ENCODE measurements at regions not wholly inside any gene's neighbourhood (a gene's known extent, or its start where the extent isn't known, plus 50 kb on each side); places are given as distances from the start of the nearest gene placed in this dataset.

DNA sequence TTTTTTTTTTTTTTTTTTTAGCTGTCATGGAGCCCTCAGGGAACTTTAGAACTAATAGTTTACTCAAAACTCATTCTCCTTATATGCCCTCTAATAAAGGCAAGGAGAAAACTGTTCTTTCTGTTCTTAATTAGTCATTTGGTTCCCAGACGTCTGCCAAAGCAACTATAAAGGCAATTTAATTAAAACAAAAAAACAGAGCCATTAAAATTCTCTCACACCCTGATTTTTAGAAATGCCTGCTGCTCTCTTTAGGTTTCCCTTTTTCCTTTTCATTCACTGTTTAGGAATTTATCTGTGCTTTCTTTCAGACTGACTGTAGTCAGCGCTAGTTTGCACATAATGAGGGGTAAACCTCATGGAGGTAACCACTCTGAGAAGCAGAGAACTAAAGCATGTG is 463.6 kb upstream of the THRB start:
- WGBS, 2 donors, result 49 to 62% methylated on average over 2 of the region's 2 CpGs
- Histone ChIP-seq H3K36me3 (ENCODE audit: low read depth, missing control alignments) (no peaks in the 10 kb centered on the region), H3K4me3 (no peak overlapping the region), H3K27ac (no peak overlapping the region), H3K9me3 (no peaks in the 10 kb centered on the region), H3K27me3 (no peaks in the 10 kb centered on the region), H3K4me1 (no peaks in the 10 kb centered on the region)
- intact Hi-C loops (cut with DNase I; ENCODE audit: low total_unique reads), result no loop called here
- no peak for DNase-seq
- TF ChIP-seq POLR2A (IDR thresholded peaks at IDR 0.05), result no peak
- TF ChIP-seq, protein P1, sequence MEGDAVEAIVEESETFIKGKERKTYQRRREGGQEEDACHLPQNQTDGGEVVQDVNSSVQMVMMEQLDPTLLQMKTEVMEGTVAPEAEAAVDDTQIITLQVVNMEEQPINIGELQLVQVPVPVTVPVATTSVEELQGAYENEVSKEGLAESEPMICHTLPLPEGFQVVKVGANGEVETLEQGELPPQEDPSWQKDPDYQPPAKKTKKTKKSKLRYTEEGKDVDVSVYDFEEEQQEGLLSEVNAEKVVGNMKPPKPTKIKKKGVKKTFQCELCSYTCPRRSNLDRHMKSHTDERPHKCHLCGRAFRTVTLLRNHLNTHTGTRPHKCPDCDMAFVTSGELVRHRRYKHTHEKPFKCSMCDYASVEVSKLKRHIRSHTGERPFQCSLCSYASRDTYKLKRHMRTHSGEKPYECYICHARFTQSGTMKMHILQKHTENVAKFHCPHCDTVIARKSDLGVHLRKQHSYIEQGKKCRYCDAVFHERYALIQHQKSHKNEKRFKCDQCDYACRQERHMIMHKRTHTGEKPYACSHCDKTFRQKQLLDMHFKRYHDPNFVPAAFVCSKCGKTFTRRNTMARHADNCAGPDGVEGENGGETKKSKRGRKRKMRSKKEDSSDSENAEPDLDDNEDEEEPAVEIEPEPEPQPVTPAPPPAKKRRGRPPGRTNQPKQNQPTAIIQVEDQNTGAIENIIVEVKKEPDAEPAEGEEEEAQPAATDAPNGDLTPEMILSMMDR (IDR thresholded peaks at IDR 0.05), result no peak

GRCh38 chr3:24958910-24959447 is 464.3 kb upstream of the THRB start:
- intact Hi-C loops (cut with DNase I; ENCODE audit: low total_unique reads), result no loop called here
- Histone ChIP-seq H3K27ac (no peak overlapping the region), H3K4me3 (no peak overlapping the region), H3K9me3 (no peaks in the 10 kb centered on the region), H3K27me3 (no peaks in the 10 kb centered on the region), H3K36me3 (ENCODE audit: low read depth, missing control alignments) (no peaks in the 10 kb centered on the region), H3K4me1 (no peaks in the 10 kb centered on the region)
- 91 to 96% methylated on average over 5 of the region's 5 CpGs for WGBS, 2 donors
- DNase-seq, result no peak
- TF ChIP-seq, protein P1 (IDR thresholded peaks at IDR 0.05), result no peak
- TF ChIP-seq POLR2A (IDR thresholded peaks at IDR 0.05), result no peak

DNA sequence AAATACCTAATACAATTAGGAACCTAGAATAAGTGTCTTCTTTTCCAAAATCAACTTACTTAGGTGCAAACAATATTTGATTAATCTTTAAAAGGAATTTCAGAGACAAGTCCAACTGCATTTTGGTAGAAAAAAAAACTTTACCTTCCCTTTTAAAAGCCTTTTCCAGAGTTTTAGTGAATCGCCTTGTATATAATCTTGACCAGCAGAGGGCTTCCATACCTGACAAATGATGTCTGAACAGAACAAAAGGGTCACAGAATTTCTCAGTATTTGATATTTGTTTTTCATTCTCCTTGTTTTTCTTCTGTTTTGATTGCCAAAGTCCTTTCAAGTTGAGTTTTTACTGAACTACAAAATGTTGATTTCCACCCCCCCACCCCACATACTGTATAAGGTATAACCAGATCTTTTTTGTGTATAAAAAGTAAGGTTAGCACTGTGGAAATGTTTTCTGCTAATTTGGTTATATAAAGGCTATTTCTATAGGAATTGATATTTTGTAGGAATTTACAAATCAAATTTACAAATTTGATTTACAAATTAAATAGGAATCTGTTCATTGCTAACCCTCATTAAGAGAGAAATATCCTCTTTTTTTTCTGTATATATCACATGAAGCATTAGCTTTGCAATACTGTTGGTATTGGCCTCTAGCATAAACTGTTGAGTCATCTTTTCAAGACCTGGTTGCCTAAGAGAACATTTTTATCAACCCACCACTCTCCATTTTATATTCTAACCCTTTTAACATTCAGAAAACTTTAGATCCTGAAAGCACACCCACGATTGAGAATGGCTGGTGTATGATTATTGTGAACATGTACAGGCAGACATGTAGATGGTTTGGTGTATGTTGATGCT is 464.1 kb upstream of the RARB start:
- intact Hi-C loops (cut with DNase I; ENCODE audit: low total_unique reads), result no loop called here
- no peak for DNase-seq
- no peaks in the 10 kb centered on the region for H3K36me3 ChIP-seq (ENCODE audit: low read depth, missing control alignments)
- H3K4me1 ChIP-seq, result no peaks in the 10 kb centered on the region
- H3K4me3 ChIP-seq, result no peak overlapping the region
- no peaks in the 10 kb centered on the region for H3K9me3 ChIP-seq
- no peaks in the 10 kb centered on the region for H3K27me3 ChIP-seq
- WGBS, 2 donors, result 68 to 69% methylated on average over 2 of the region's 2 CpGs
- H3K27ac ChIP-seq, result no peak overlapping the region
- TF ChIP-seq POLR2A (IDR thresholded peaks at IDR 0.05), result no peak
- TF ChIP-seq, protein P1 (IDR thresholded peaks at IDR 0.05), result peak in 2 of 3 experiments; percentile 34 to 40

- Histone ChIP-seq H3K36me3 (ENCODE audit: low read depth, missing control alignments) (no peaks in the 10 kb centered on the region), H3K27me3 (no peaks in the 10 kb centered on the region), H3K4me1 (no peaks in the 10 kb centered on the region), H3K9me3 (no peaks in the 10 kb centered on the region), H3K4me3 (no peak overlapping the region), H3K27ac (no peak overlapping the region)
- no peak for DNase-seq
- intact Hi-C loops (cut with DNase I; ENCODE audit: low total_unique reads), result no loop called here
- TF ChIP-seq POLR2A (IDR thresholded peaks at IDR 0.05), result no peak
- TF ChIP-seq, protein P1 (IDR thresholded peaks at IDR 0.05), result no peak
- 73 to 80% methylated on average over 2 of the region's 2 CpGs for WGBS, 2 donors
These were observed 462.2 kb upstream of the RARB start for GRCh38 chr3:24965706-24966385.

Data from testis (tissue), 2 donors.